ENCODE measurements at regions not wholly inside any gene's neighbourhood (a gene's known extent, or its start where the extent isn't known, plus 50 kb on each side); places are given as distances from the start of the nearest gene placed in this dataset.

DNA sequence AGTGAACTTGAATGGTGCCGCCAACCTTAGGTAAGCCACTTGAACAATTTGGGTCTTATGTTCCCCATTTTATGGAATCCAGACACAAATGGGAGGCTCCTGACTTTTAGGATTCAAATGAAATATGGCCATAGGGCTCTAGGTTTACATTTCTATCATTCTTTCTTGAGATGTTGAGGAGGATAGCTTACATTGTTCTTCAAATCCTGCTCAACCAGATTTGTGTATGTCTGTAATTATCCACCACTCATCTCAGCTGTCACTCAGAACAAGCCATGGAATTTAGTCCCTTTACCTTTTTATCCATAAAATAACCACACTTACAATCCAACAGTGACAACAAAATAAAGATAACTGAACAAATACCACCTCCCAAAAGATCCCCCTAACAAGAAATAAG lies 682.9 kb upstream of the PTBP2 start:
- Histone ChIP-seq H3K4me1 (no peaks in the 10 kb centered on the region), H3K27ac (no peak overlapping the region), H3K27me3 (no peaks in the 10 kb centered on the region), H3K36me3 (no peaks in the 10 kb centered on the region), H3K9me3 (no peaks in the 10 kb centered on the region), H3K4me3 (no peak overlapping the region)
- no peak for DNase-seq (ENCODE audit: low spot score in 2 of 2)
- intact Hi-C loops (cut with DNase I): no loop called here
- TF ChIP-seq, protein P1, sequence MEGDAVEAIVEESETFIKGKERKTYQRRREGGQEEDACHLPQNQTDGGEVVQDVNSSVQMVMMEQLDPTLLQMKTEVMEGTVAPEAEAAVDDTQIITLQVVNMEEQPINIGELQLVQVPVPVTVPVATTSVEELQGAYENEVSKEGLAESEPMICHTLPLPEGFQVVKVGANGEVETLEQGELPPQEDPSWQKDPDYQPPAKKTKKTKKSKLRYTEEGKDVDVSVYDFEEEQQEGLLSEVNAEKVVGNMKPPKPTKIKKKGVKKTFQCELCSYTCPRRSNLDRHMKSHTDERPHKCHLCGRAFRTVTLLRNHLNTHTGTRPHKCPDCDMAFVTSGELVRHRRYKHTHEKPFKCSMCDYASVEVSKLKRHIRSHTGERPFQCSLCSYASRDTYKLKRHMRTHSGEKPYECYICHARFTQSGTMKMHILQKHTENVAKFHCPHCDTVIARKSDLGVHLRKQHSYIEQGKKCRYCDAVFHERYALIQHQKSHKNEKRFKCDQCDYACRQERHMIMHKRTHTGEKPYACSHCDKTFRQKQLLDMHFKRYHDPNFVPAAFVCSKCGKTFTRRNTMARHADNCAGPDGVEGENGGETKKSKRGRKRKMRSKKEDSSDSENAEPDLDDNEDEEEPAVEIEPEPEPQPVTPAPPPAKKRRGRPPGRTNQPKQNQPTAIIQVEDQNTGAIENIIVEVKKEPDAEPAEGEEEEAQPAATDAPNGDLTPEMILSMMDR (IDR thresholded peaks at IDR 0.05): no peak

GRCh38 chr1:96039910-96040309 lies 681.7 kb upstream of the PTBP2 start:
- no peak overlapping the region for H3K4me3 ChIP-seq
- H3K9me3 ChIP-seq: no peaks in the 10 kb centered on the region
- H3K27ac ChIP-seq: no peak overlapping the region
- no peaks in the 10 kb centered on the region for H3K4me1 ChIP-seq
- TF ChIP-seq, protein P1 (IDR thresholded peaks at IDR 0.05): no peak
- H3K27me3 ChIP-seq: no peaks in the 10 kb centered on the region
- H3K36me3 ChIP-seq: no peaks in the 10 kb centered on the region
- DNase-seq (ENCODE audit: low spot score in 2 of 2): no peak
- intact Hi-C loops (cut with DNase I): no loop called here

GRCh38 chr1:96041470-96041869 lies 680.1 kb upstream of the PTBP2 start:
- H3K4me1 ChIP-seq: no peaks in the 10 kb centered on the region
- no peak overlapping the region for H3K27ac ChIP-seq
- intact Hi-C loops (cut with DNase I): no loop called here
- TF ChIP-seq, protein P1 (IDR thresholded peaks at IDR 0.05): no peak
- H3K36me3 ChIP-seq: no peaks in the 10 kb centered on the region
- H3K4me3 ChIP-seq: no peak overlapping the region
- no peaks in the 10 kb centered on the region for H3K9me3 ChIP-seq
- no peaks in the 10 kb centered on the region for H3K27me3 ChIP-seq
- no peak for DNase-seq (ENCODE audit: low spot score in 2 of 2)

DNA sequence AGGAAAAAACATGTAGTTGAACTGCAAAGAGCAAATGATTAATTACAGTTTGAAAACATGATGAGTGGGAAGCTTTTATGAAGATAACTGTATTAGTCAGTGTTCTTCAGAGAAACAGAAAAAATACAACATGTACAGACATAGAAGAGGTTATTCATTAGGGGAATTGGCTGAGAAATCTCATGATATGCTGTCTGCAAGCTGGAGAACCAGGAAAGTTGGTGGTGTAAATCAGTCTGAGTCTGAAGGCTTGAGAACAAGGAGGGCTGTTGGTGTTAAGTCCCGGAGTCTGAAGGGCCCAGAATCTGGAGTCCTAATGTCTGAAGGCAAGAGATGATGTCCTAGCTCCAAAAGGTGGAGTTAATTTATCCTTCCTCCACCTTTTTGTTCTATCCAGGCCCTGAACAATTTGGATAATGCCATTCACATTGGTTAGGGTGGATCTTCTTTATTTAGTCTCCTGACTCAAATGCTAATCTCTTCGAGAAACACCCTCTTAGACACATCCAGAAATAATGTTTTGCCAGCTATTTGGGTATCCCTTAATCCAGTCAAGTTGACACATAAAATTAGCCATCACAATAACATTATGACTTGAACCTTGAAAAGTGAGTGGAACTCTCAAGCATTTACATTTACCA lies 672.9 kb upstream of the PTBP2 start:
- intact Hi-C loops (cut with DNase I): no loop called here
- Histone ChIP-seq H3K4me3 (no peak overlapping the region), H3K27ac (no peak overlapping the region), H3K27me3 (no peaks in the 10 kb centered on the region), H3K36me3 (no peaks in the 10 kb centered on the region), H3K9me3 (no peaks in the 10 kb centered on the region), H3K4me1 (no peaks in the 10 kb centered on the region)
- DNase-seq (ENCODE audit: low spot score in 2 of 2): no peak
- TF ChIP-seq, protein P1 (IDR thresholded peaks at IDR 0.05): no peak

DNA sequence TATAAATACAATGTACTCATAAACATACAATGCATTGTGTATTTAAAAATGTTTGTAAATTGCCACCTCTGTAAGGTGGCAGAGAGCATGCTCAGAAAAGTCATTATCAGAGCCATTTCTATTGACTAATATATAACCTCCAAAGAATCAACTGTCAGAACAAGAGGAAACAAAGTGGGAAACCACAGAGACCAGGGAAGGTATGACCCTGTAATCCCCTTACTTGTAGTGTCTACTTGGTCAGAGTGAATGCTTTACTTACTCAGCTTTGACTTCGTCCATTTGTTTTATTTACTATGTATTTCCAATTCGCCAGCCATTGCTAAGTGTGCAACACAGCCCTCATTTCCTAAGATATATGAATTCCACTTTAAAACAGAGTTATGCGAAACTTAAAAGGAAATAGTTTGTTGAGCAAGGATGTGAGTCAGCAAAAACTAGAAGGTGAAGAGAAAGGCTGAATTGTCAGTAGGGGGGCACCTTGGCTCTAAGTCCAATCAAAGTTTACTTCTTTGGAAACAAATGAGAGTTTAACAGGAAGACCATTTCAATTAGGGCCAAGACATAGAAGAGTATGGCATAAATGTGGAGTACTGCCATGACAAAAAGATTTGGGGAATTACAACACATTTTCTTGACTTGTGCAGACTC lies 671.7 kb upstream of the PTBP2 start:
- Histone ChIP-seq H3K27ac (no peak overlapping the region), H3K9me3 (no peaks in the 10 kb centered on the region), H3K4me1 (no peaks in the 10 kb centered on the region), H3K36me3 (no peaks in the 10 kb centered on the region), H3K27me3 (no peaks in the 10 kb centered on the region), H3K4me3 (no peak overlapping the region)
- TF ChIP-seq, protein P1 (IDR thresholded peaks at IDR 0.05): no peak
- intact Hi-C loops (cut with DNase I): no loop called here
- DNase-seq (ENCODE audit: low spot score in 2 of 2): no peak
